ENCODE measurements at regions not wholly inside any gene's neighbourhood (a gene's known extent, or its start where the extent isn't known, plus 50 kb on each side); places are given as distances from the start of the nearest gene placed in this dataset.

DNA sequence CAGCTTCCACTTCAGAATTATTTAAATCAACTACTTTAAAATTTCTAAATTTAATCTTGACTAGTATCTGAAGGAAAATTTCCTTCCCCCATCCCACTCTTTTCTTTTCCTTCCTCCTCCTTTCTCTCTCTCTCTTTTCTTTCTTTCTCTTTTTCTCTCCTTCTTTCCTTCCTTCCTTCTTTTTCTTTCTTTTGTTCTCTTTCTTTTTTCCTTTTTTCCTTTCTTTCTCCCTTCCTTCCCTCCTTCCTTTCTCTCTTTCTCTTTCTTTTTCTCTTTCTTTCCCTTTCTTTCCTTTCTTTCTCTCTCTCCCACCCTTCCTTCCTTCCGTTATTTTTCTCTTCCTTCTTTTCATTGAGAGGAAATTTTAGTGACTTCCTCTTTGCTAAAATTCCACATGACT lies 132.0 kb upstream of the CDH19 start:
- TF ChIP-seq ZFX (IDR thresholded peaks at IDR 0.05) (no peak), POLR2A (IDR thresholded peaks at IDR 0.05; ENCODE audit: borderline replicate concordance, extremely low read depth, insufficient read depth, insufficient read length) (no peak), POLR2AphosphoS5 (IDR thresholded peaks at IDR 0.05; ENCODE audit: low read depth, low read length) (no peak), EZH2 (IDR thresholded peaks at IDR 0.05) (no peak), EZH2phosphoT487 (IDR thresholded peaks at IDR 0.05; ENCODE audit: borderline replicate concordance) (no peak), EGR1 (IDR thresholded peaks at IDR 0.05; ENCODE audit: low read depth) (no peak), CEBPB (IDR thresholded peaks at IDR 0.05; ENCODE audit: low read depth) (no peak)
- TF ChIP-seq, protein P1, sequence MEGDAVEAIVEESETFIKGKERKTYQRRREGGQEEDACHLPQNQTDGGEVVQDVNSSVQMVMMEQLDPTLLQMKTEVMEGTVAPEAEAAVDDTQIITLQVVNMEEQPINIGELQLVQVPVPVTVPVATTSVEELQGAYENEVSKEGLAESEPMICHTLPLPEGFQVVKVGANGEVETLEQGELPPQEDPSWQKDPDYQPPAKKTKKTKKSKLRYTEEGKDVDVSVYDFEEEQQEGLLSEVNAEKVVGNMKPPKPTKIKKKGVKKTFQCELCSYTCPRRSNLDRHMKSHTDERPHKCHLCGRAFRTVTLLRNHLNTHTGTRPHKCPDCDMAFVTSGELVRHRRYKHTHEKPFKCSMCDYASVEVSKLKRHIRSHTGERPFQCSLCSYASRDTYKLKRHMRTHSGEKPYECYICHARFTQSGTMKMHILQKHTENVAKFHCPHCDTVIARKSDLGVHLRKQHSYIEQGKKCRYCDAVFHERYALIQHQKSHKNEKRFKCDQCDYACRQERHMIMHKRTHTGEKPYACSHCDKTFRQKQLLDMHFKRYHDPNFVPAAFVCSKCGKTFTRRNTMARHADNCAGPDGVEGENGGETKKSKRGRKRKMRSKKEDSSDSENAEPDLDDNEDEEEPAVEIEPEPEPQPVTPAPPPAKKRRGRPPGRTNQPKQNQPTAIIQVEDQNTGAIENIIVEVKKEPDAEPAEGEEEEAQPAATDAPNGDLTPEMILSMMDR (IDR thresholded peaks at IDR 0.05 in 2 of 3, conservative IDR thresholded peaks at IDR 0.05 in 1 of 3; ENCODE audit: borderline replicate concordance in 1 of 3, insufficient read depth in 1 of 3, low read depth in 2 of 3, low read length in 2 of 3) = no peak
- TF ChIP-seq, protein P2, sequence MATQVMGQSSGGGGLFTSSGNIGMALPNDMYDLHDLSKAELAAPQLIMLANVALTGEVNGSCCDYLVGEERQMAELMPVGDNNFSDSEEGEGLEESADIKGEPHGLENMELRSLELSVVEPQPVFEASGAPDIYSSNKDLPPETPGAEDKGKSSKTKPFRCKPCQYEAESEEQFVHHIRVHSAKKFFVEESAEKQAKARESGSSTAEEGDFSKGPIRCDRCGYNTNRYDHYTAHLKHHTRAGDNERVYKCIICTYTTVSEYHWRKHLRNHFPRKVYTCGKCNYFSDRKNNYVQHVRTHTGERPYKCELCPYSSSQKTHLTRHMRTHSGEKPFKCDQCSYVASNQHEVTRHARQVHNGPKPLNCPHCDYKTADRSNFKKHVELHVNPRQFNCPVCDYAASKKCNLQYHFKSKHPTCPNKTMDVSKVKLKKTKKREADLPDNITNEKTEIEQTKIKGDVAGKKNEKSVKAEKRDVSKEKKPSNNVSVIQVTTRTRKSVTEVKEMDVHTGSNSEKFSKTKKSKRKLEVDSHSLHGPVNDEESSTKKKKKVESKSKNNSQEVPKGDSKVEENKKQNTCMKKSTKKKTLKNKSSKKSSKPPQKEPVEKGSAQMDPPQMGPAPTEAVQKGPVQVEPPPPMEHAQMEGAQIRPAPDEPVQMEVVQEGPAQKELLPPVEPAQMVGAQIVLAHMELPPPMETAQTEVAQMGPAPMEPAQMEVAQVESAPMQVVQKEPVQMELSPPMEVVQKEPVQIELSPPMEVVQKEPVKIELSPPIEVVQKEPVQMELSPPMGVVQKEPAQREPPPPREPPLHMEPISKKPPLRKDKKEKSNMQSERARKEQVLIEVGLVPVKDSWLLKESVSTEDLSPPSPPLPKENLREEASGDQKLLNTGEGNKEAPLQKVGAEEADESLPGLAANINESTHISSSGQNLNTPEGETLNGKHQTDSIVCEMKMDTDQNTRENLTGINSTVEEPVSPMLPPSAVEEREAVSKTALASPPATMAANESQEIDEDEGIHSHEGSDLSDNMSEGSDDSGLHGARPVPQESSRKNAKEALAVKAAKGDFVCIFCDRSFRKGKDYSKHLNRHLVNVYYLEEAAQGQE (IDR thresholded peaks at IDR 0.05; ENCODE audit: low read depth) = no peak
- TF ChIP-seq, protein P3, sequence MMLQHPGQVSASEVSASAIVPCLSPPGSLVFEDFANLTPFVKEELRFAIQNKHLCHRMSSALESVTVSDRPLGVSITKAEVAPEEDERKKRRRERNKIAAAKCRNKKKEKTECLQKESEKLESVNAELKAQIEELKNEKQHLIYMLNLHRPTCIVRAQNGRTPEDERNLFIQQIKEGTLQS (IDR thresholded peaks at IDR 0.05) = no peak

Data from HCT116 (cell line).